ENCODE measurements at regions not wholly inside any gene's neighbourhood (a gene's known extent, or its start where the extent isn't known, plus 50 kb on each side); places are given as distances from the start of the nearest gene placed in this dataset.

DNA sequence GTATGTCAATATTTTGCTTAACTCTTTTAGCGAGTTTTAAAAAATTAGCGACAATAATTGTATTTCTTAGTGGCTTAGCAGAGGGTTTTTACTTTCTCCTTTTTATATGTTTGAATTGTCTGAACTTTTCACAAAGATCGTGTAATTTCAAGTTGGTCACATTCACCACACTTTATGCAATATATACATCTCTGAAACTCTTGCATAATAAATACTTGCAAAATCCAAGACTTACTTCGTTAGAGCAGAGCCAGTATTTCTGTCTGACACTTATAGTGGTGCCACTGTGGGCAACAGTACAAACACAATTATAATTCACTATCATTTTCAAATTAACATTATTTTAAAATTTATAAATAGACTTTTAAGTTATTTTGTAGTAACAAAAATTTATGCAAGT lies 62.0 kb downstream of the SUCNR1 start:
- Mint-ChIP-seq H3K36me3 (ENCODE audit: unreplicated experiment) (no peaks in the 10 kb centered on the region), H3K4me3 (ENCODE audit: unreplicated experiment) (no peak overlapping the region), H3K27ac (ENCODE audit: unreplicated experiment) (no peak overlapping the region), H3K9me3 (ENCODE audit: unreplicated experiment) (no peaks in the 10 kb centered on the region), H3K4me1 (ENCODE audit: low read depth, unreplicated experiment) (no peaks in the 10 kb centered on the region), H3K27me3 (ENCODE audit: unreplicated experiment) (no peaks in the 10 kb centered on the region)
- no peak for DNase-seq
- TF ChIP-seq, protein P1, sequence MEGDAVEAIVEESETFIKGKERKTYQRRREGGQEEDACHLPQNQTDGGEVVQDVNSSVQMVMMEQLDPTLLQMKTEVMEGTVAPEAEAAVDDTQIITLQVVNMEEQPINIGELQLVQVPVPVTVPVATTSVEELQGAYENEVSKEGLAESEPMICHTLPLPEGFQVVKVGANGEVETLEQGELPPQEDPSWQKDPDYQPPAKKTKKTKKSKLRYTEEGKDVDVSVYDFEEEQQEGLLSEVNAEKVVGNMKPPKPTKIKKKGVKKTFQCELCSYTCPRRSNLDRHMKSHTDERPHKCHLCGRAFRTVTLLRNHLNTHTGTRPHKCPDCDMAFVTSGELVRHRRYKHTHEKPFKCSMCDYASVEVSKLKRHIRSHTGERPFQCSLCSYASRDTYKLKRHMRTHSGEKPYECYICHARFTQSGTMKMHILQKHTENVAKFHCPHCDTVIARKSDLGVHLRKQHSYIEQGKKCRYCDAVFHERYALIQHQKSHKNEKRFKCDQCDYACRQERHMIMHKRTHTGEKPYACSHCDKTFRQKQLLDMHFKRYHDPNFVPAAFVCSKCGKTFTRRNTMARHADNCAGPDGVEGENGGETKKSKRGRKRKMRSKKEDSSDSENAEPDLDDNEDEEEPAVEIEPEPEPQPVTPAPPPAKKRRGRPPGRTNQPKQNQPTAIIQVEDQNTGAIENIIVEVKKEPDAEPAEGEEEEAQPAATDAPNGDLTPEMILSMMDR (IDR thresholded peaks at IDR 0.05; ENCODE audit: partially characterized antibody, unreplicated experiment) = no peak

GRCh38 chr3:151940481-151940880 lies 67.0 kb downstream of the SUCNR1 start:
- DNase-seq = no peak
- no peaks in the 10 kb centered on the region for H3K9me3 Mint-ChIP-seq (ENCODE audit: unreplicated experiment)
- no peaks in the 10 kb centered on the region for H3K36me3 Mint-ChIP-seq (ENCODE audit: unreplicated experiment)
- H3K27ac Mint-ChIP-seq (ENCODE audit: unreplicated experiment) = no peak overlapping the region
- no peaks in the 10 kb centered on the region for H3K27me3 Mint-ChIP-seq (ENCODE audit: unreplicated experiment)
- H3K4me3 Mint-ChIP-seq (ENCODE audit: unreplicated experiment) = no peak overlapping the region
- TF ChIP-seq, protein P1 (IDR thresholded peaks at IDR 0.05; ENCODE audit: partially characterized antibody, unreplicated experiment) = no peak
- H3K4me1 Mint-ChIP-seq (ENCODE audit: low read depth, unreplicated experiment) = no peaks in the 10 kb centered on the region

DNA sequence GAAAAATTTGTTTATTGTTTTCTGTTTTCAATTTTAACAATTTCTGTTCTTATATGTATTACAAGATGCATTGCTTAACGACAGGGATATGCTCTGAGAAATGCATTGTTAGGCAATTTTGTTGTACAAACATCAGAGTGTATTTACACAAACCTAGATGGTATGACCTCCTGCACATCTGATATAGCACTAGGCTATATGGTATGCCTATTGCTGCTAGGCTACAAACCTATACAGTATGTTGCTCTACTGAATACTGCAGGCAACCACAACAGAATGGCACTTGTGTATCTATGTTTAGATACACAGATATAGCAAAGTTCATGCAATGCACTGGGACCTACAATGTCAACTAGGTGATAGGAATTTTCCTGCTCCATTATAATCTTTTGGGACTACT lies 70.1 kb downstream of the SUCNR1 start:
- Mint-ChIP-seq H3K27me3 (ENCODE audit: unreplicated experiment) (no peaks in the 10 kb centered on the region), H3K4me1 (ENCODE audit: low read depth, unreplicated experiment) (no peaks in the 10 kb centered on the region), H3K27ac (ENCODE audit: unreplicated experiment) (no peak overlapping the region), H3K36me3 (ENCODE audit: unreplicated experiment) (no peaks in the 10 kb centered on the region), H3K9me3 (ENCODE audit: unreplicated experiment) (peaks cover 1% of the 10 kb centered on the region), H3K4me3 (ENCODE audit: unreplicated experiment) (no peak overlapping the region)
- DNase-seq = no peak
- TF ChIP-seq, protein P1 (IDR thresholded peaks at IDR 0.05; ENCODE audit: partially characterized antibody, unreplicated experiment) = no peak

- TF ChIP-seq, protein P1 (IDR thresholded peaks at IDR 0.05; ENCODE audit: partially characterized antibody, unreplicated experiment) = no peak
- Mint-ChIP-seq H3K4me3 (ENCODE audit: unreplicated experiment) (no peak overlapping the region), H3K27me3 (ENCODE audit: unreplicated experiment) (no peaks in the 10 kb centered on the region), H3K27ac (ENCODE audit: unreplicated experiment) (no peak overlapping the region), H3K9me3 (ENCODE audit: unreplicated experiment) (peaks cover 1% of the 10 kb centered on the region), H3K36me3 (ENCODE audit: unreplicated experiment) (no peaks in the 10 kb centered on the region), H3K4me1 (ENCODE audit: low read depth, unreplicated experiment) (no peaks in the 10 kb centered on the region)
- DNase-seq = no peak
Observed at GRCh38 chr3:151944356-151944755, 70.9 kb downstream of the SUCNR1 start.

GRCh38 chr3:151946606-151947005 lies 73.2 kb downstream of the SUCNR1 start:
- H3K4me1 Mint-ChIP-seq (ENCODE audit: low read depth, unreplicated experiment) = no peaks in the 10 kb centered on the region
- no peaks in the 10 kb centered on the region for H3K27me3 Mint-ChIP-seq (ENCODE audit: unreplicated experiment)
- no peak overlapping the region for H3K27ac Mint-ChIP-seq (ENCODE audit: unreplicated experiment)
- DNase-seq = no peak
- no peak overlapping the region for H3K4me3 Mint-ChIP-seq (ENCODE audit: unreplicated experiment)
- TF ChIP-seq, protein P1 (IDR thresholded peaks at IDR 0.05; ENCODE audit: partially characterized antibody, unreplicated experiment) = no peak
- H3K9me3 Mint-ChIP-seq (ENCODE audit: unreplicated experiment) = peaks cover 1% of the 10 kb centered on the region
- no peaks in the 10 kb centered on the region for H3K36me3 Mint-ChIP-seq (ENCODE audit: unreplicated experiment)
